PC-3 (cell line): ENCODE measurements at regions not wholly inside any gene's neighbourhood (a gene's known extent, or its start where the extent isn't known, plus 50 kb on each side); places are given as distances from the start of the nearest gene placed in this dataset.

ENCODE experiments used
- ATAC-seq: fragments of 200-7000 bp; cut with Tn5 transposase; 2 replicates; pipeline ENCODE4 v1.9.1; 2020; ENCODE audit warnings: mild to moderate bottlenecking, moderate library complexity
- BruUV-seq: library from RNA; stranded (reverse); fragments of 400-500 nt; replicated peaks from 2 replicates; lab custom pipeline; 2021; lab: Mats Ljungman, UMichigan
- CTCF ChIA-PET: fragments of 300-600 bp; sonication (Branson Sonifier 250); formaldehyde crosslinking; loops from one replicate; lab custom pipeline; 2022; ENCODE audit warnings: antibody characterized with exemption; lab: Charles Lee
- POLR2A ChIA-PET: fragments of 300-600 bp; sonication (Branson Sonifier 250); formaldehyde crosslinking; loops from one replicate; lab custom pipeline; 2022; ENCODE audit warnings: antibody characterized with exemption; ENCODE audit not compliant: unreplicated experiment; lab: Charles Lee
- DNase-seq: peaks from one replicate; pipeline ENCODE4 v3.0.0-alpha.2; 2015
- H2AFZ ChIP-seq: fragments of 300-600 bp; sonication (generic); 2 replicates; pipeline ENCODE4 v1.6.0; 2016; ENCODE audit warnings: antibody characterized with exemption, low read length
- H3F3A ChIP-seq: fragments of 300-600 bp; sonication (generic); one replicate; pipeline ENCODE4 v1.6.0; 2017; ENCODE audit warnings: antibody characterized with exemption, low read length, control low read depth, mild to moderate bottlenecking; ENCODE audit not compliant: unreplicated experiment
- H3K27ac ChIP-seq: fragments of 300-600 bp; sonication (generic); 2 replicates; pipeline ENCODE4 v1.5.1; 2016; ENCODE audit warnings: mild to moderate bottlenecking, low read length
- H3K27me3 ChIP-seq: fragments of 300-600 bp; sonication (generic); 2 replicates; pipeline ENCODE4 v1.6.1; 2016; ENCODE audit warnings: low read length, mixed read lengths
- H3K36me3 ChIP-seq: fragments of 300-600 bp; sonication (generic); 2 replicates; pipeline ENCODE4 v1.6.1; 2016; ENCODE audit warnings: low read depth, mixed run types, low read length, mixed read lengths
- H3K4me1 ChIP-seq: fragments of 300-600 bp; sonication (generic); 2 replicates; pipeline ENCODE4 v1.5.1; 2016; ENCODE audit warnings: low read length; ENCODE audit not compliant: insufficient read depth
- H3K4me2 ChIP-seq: fragments of 300-600 bp; sonication (generic); 2 replicates; pipeline ENCODE4 v1.6.0; 2016; ENCODE audit warnings: low read length
- H3K4me3 ChIP-seq: fragments of 300-600 bp; sonication (generic); 2 replicates; pipeline ENCODE4 v1.5.1; 2016; ENCODE audit warnings: mild to moderate bottlenecking, low read length, mixed read lengths
- H3K79me2 ChIP-seq: fragments of 300-600 bp; sonication (generic); 2 replicates; pipeline ENCODE4 v1.6.1; 2017; ENCODE audit warnings: low read length, mixed read lengths
- H3K9ac ChIP-seq: fragments of 300-600 bp; sonication (generic); 2 replicates; pipeline ENCODE4 v1.6.0; 2016; ENCODE audit warnings: mild to moderate bottlenecking, low read length
- H3K9me2 ChIP-seq: fragments of 300-600 bp; sonication (generic); replicated peaks from 2 replicates; pipeline ENCODE4 v1.6.1; 2016; ENCODE audit warnings: mixed run types, low read length, mixed read lengths
- H3K9me3 ChIP-seq: fragments of 300-600 bp; sonication (generic); 2 replicates; pipeline ENCODE4 v1.6.1; 2016; ENCODE audit warnings: low read length, mixed read lengths
- H4K20me1 ChIP-seq: fragments of 300-600 bp; sonication (generic); 2 replicates; pipeline ENCODE4 v1.6.1; 2016; ENCODE audit warnings: low read length, mixed read lengths
- CTCF ChIP-seq: fragments of 300-600 bp; sonication (generic); conservative IDR thresholded peaks from 2 replicates; pipeline ENCODE4 v1.5.1; 2017; ENCODE audit warnings: antibody characterized with exemption, low read depth, mild to moderate bottlenecking, low read length
- EZH2 ChIP-seq: fragments of 300-600 bp; sonication (generic); IDR thresholded peaks from one replicate; pipeline ENCODE4 v1.6.1; 2017; ENCODE audit warnings: antibody characterized with exemption, mild to moderate bottlenecking, low read length; ENCODE audit not compliant: unreplicated experiment
- EZH2phosphoT487 ChIP-seq: fragments of 300-600 bp; sonication (generic); IDR thresholded peaks from 2 replicates; pipeline ENCODE4 v1.6.1; 2018; ENCODE audit warnings: mild to moderate bottlenecking, antibody characterized with exemption, low read length, borderline replicate concordance
- intact Hi-C: fragments of 100-400 bp; cut with micrococcal nuclease; formaldehyde crosslinking; loops from 2 replicates; pipeline ENCODE4 v1.9.0; 2023

GRCh38 chr4:97353876-97354275, 789.4 kb downstream of the STPG2 start:
- intact Hi-C loops = no loop called here
- TF ChIP-seq EZH2phosphoT487 (no peak), EZH2 (no peak), CTCF (no peak)
- no peak overlapping the region for H2AFZ ChIP-seq
- no peak overlapping the region for H3K4me3 ChIP-seq
- H3F3A ChIP-seq = no peaks in the 10 kb centered on the region
- H3K9me3 ChIP-seq = no peaks in the 10 kb centered on the region
- no peaks in the 10 kb centered on the region for H3K36me3 ChIP-seq
- no peak overlapping the region for H3K27ac ChIP-seq
- H4K20me1 ChIP-seq = no peaks in the 10 kb centered on the region
- POLR2A ChIA-PET = no interaction called here
- CTCF ChIA-PET = no interaction called here
- H3K79me2 ChIP-seq = no peaks in the 10 kb centered on the region
- no peaks in the 10 kb centered on the region for H3K9me2 ChIP-seq
- no peaks in the 10 kb centered on the region for H3K4me1 ChIP-seq
- no TSS peak for BruUV-seq
- H3K4me2 ChIP-seq = no peak overlapping the region
- H3K27me3 ChIP-seq = no peaks in the 10 kb centered on the region
- ATAC-seq = no peak
- no peak for DNase-seq
- H3K9ac ChIP-seq = no peak overlapping the region

GRCh38 chr4:97359826-97360225, 783.5 kb downstream of the STPG2 start:
- POLR2A ChIA-PET = no interaction called here
- Histone ChIP-seq H4K20me1 (no peaks in the 10 kb centered on the region), H3K9ac (no peak overlapping the region), H3K36me3 (no peaks in the 10 kb centered on the region), H3K9me3 (no peaks in the 10 kb centered on the region), H3K27me3 (no peaks in the 10 kb centered on the region), H3F3A (no peaks in the 10 kb centered on the region), H3K27ac (no peak overlapping the region), H3K79me2 (no peaks in the 10 kb centered on the region), H3K4me2 (no peak overlapping the region), H3K4me1 (no peaks in the 10 kb centered on the region), H2AFZ (no peak overlapping the region), H3K9me2 (no peaks in the 10 kb centered on the region), H3K4me3 (no peak overlapping the region)
- TF ChIP-seq EZH2 = no peak
- no peak for TF ChIP-seq CTCF
- no peak for TF ChIP-seq EZH2phosphoT487
- CTCF ChIA-PET = no interaction called here
- no TSS peak for BruUV-seq
- ATAC-seq (no peak), DNase-seq (no peak)
- intact Hi-C loops = no loop called here

- intact Hi-C loops = no loop called here
- CTCF ChIA-PET = no interaction called here
These were observed 782.5 kb downstream of the STPG2 start for GRCh38 chr4:97360733-97361132.

More at GRCh38 chr4:97360733-97361132, 782.5 kb downstream of the STPG2 start:
- Histone ChIP-seq H3K4me2 (no peak overlapping the region), H3K27me3 (no peaks in the 10 kb centered on the region), H3K9me2 (no peaks in the 10 kb centered on the region), H3K9me3 (no peaks in the 10 kb centered on the region), H3K9ac (no peak overlapping the region), H3K36me3 (no peaks in the 10 kb centered on the region), H3K79me2 (no peaks in the 10 kb centered on the region), H2AFZ (no peak overlapping the region), H3K27ac (no peak overlapping the region), H3K4me1 (no peaks in the 10 kb centered on the region), H3K4me3 (no peak overlapping the region), H4K20me1 (no peaks in the 10 kb centered on the region), H3F3A (no peaks in the 10 kb centered on the region)
- TF ChIP-seq EZH2phosphoT487 (no peak), EZH2 (no peak), CTCF (no peak)
- POLR2A ChIA-PET = no interaction called here
- BruUV-seq = no TSS peak
- no peak for DNase-seq
- ATAC-seq = no peak
